GM21786 (cell line): ENCODE measurements at regions not wholly inside any gene's neighbourhood (a gene's known extent, or its start where the extent isn't known, plus 50 kb on each side); places are given as distances from the start of the nearest gene placed in this dataset.
"Not testable (repeated sequence)": the region's sequence is repeated elsewhere in the genome, so short reads cannot be mapped to it uniquely, and the experiment has no call there.

Experiments used
- ATAC-seq: cut with Tn5 transposase; IDR thresholded peaks from one replicate; pipeline ENCODE4 v1.9.1; 2021; ENCODE audit not compliant: unreplicated experiment

- ATAC-seq, result no peak
Measured at GRCh38 chr13:48843630-48844380, 131.9 kb upstream of the FNDC3A start.

GRCh38 chr13:48844676-48845075 lies 131.0 kb upstream of the FNDC3A start:
- no peak for ATAC-seq

- ATAC-seq, result no peak
Measured at GRCh38 chr13:48849515-48849914, 126.2 kb upstream of the FNDC3A start.

GRCh38 chr13:48851707-48852106 lies 124.0 kb upstream of the FNDC3A start:
- no peak for ATAC-seq

- ATAC-seq, result no peak
Measured at GRCh38 chr13:48852911-48853727, 122.6 kb upstream of the FNDC3A start.

GRCh38 chr13:48853728-48854102 lies 122.0 kb upstream of the FNDC3A start:
- no peak for ATAC-seq

- no peak for ATAC-seq
Measured at GRCh38 chr13:48857576-48857975, 118.1 kb upstream of the FNDC3A start.

- no peak for ATAC-seq
Measured at GRCh38 chr13:48858122-48858902, 117.4 kb upstream of the FNDC3A start.

GRCh38 chr13:48859272-48860105 lies 116.2 kb upstream of the FNDC3A start:
- no peak for ATAC-seq

- ATAC-seq, result no peak
Measured at GRCh38 chr13:48860364-48860763, 115.3 kb upstream of the FNDC3A start.

- no peak for ATAC-seq
Measured at GRCh38 chr13:48862572-48862971, 113.1 kb upstream of the FNDC3A start.

- no peak for ATAC-seq
Measured at GRCh38 chr13:48864100-48864499, 111.6 kb upstream of the FNDC3A start.

- no peak for ATAC-seq
Measured at GRCh38 chr13:48866249-48866648, 109.5 kb upstream of the FNDC3A start.

- ATAC-seq, result no peak
Measured at GRCh38 chr13:48873081-48873480, 102.6 kb upstream of the FNDC3A start.

GRCh38 chr13:48873587-48873986 lies 102.1 kb upstream of the FNDC3A start:
- no peak for ATAC-seq

GRCh38 chr13:48874165-48874564 lies 101.5 kb upstream of the FNDC3A start:
- no peak for ATAC-seq

GRCh38 chr13:48875047-48875446 lies 100.7 kb upstream of the FNDC3A start:
- no peak for ATAC-seq

- no peak for ATAC-seq
Measured at GRCh38 chr13:48876289-48876688, 99.4 kb upstream of the FNDC3A start.

GRCh38 chr13:48879432-48879831 lies 96.3 kb upstream of the FNDC3A start:
- ATAC-seq, result no peak

- no peak for ATAC-seq
Measured at GRCh38 chr13:48879854-48880253, 95.9 kb upstream of the FNDC3A start.

GRCh38 chr13:48883786-48884185 lies 91.9 kb upstream of the FNDC3A start:
- ATAC-seq, result not testable (repeated sequence)
